ENCODE measurements at regions not wholly inside any gene's neighbourhood (a gene's known extent, or its start where the extent isn't known, plus 50 kb on each side); places are given as distances from the start of the nearest gene placed in this dataset.

DNA sequence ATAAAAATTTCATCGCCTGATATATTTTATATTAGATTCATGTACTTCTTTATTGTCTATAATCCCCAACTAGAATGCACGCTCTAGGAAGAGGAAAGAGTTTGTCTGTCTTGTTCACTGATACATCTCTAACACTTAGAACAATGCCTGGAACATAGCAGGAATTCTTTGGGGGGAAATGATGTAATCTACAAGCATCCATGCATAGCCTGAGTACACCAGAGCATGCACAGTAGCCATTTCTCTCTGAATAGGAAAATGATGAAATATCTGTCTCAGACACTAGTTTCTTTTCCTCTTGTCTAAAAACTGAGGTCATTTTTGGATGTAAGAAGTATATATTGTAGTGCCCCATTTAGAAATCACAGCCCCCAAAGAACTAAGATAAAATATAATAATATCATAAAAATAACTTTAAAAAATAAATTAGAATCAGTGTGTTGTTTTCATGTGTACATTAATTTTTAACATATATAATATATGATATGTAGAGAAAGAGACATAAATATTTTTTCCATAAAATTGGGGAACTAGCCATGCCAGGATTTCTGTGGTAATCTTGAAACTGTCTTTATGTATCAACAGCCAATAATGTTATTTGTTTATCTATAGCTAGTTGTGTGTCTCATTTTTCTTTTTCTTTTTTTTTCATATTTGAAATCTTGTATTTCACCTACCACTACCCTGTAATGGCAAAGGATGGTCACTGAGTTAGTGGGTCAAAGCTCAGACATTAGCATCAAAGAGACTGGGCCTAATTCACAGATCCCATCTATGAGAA, 155.6 kb upstream of the TMCC3 start:
- H3K36me3 ChIP-seq (replicated peaks in 1 of 2; ENCODE audit: control insufficient read depth in 1 of 2, insufficient read depth in 2 of 2, low read length in 2 of 2) = no peaks in the 10 kb centered on the region
- no peak overlapping the region for H3K9ac ChIP-seq (ENCODE audit: insufficient read depth, low read depth, low read length)
- H3K4me3 ChIP-seq (replicated peaks in 1 of 3; ENCODE audit: insufficient read depth in 1 of 3, low read depth in 2 of 3, low read length in 3 of 3) = no peak overlapping the region
- ChIA-PET POLR2A (no interaction called here), CTCF (ENCODE audit: low intra/inter-chr PET ratio, low total read pairs) (no interaction called here)
- no peaks in the 10 kb centered on the region for H3K4me1 ChIP-seq (ENCODE audit: insufficient read depth, low read length)
- H3K79me2 ChIP-seq (ENCODE audit: insufficient read depth, low read length) = no peaks in the 10 kb centered on the region
- in situ Hi-C loops (cut with HindIII; ENCODE audit: extremely low pct_ligation_motif_present, low pct_unique_long_range_greater_than_20kb) (no loop called here), intact Hi-C loops (cut with micrococcal nuclease; ENCODE audit: unreplicated experiment) (no loop called here)
- H3K27ac ChIP-seq (ENCODE audit: extremely low read length, insufficient read depth, low read length) = no peak overlapping the region
- FAIRE-seq = no peak
- peaks cover 0 to 9% of the 10 kb centered on the region in 2 experiments; a peak in 3 of 5 replicates for H3K27me3 ChIP-seq (ENCODE audit: control insufficient read depth in 1 of 2, insufficient read depth in 2 of 2, low read length in 2 of 2)
- DNase-seq (ENCODE audit: low spot score) = no peak
- WGBS (ENCODE audit: low lambda C conversion rate) = 61% methylated on average over 2 of the region's 2 CpGs
- no TSS peak for BruUV-seq (replicated peaks)
- H2AFZ ChIP-seq (ENCODE audit: low read length) = no peak overlapping the region
- ATAC-seq = no peak
- H3K4me2 ChIP-seq (ENCODE audit: low read depth, low read length) = no peak overlapping the region
- no peaks in the 10 kb centered on the region for H4K20me1 ChIP-seq (ENCODE audit: insufficient read depth, low read length)
- TF ChIP-seq, protein P1, sequence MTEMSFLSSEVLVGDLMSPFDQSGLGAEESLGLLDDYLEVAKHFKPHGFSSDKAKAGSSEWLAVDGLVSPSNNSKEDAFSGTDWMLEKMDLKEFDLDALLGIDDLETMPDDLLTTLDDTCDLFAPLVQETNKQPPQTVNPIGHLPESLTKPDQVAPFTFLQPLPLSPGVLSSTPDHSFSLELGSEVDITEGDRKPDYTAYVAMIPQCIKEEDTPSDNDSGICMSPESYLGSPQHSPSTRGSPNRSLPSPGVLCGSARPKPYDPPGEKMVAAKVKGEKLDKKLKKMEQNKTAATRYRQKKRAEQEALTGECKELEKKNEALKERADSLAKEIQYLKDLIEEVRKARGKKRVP (CRISPR knock-in tag; IDR thresholded peaks at IDR 0.05) = peak in 1 of 2 experiments; percentile 71; a peak in 2 of 4 replicates
- TF ChIP-seq ZBTB8A (CRISPR knock-in tag; IDR thresholded peaks at IDR 0.05; ENCODE audit: borderline replicate concordance, low read depth) = no peak
- no peaks in the 10 kb centered on the region for H3K9me3 ChIP-seq (ENCODE audit: low read length)

GRCh38 chr12:94803939-94804338, 153.6 kb upstream of the TMCC3 start:
- POLR2A ChIA-PET = no interaction called here
- Histone ChIP-seq H2AFZ (ENCODE audit: low read length) (no peak overlapping the region), H4K20me1 (ENCODE audit: insufficient read depth, low read length) (no peaks in the 10 kb centered on the region), H3K9me3 (ENCODE audit: low read length) (no peaks in the 10 kb centered on the region), H3K27me3 (ENCODE audit: control insufficient read depth in 1 of 2, insufficient read depth in 2 of 2, low read length in 2 of 2) (peaks cover 0 to 14% of the 10 kb centered on the region in 2 experiments; a peak in 2 of 5 replicates), H3K4me1 (ENCODE audit: insufficient read depth, low read length) (no peaks in the 10 kb centered on the region), H3K27ac (ENCODE audit: extremely low read length, insufficient read depth, low read length) (no peak overlapping the region), H3K4me3 (replicated peaks in 1 of 3; ENCODE audit: insufficient read depth in 1 of 3, low read depth in 2 of 3, low read length in 3 of 3) (no peak overlapping the region), H3K79me2 (ENCODE audit: insufficient read depth, low read length) (no peaks in the 10 kb centered on the region), H3K4me2 (ENCODE audit: low read depth, low read length) (no peak overlapping the region), H3K9ac (ENCODE audit: insufficient read depth, low read depth, low read length) (no peak overlapping the region), H3K36me3 (replicated peaks in 1 of 2; ENCODE audit: control insufficient read depth in 1 of 2, insufficient read depth in 2 of 2, low read length in 2 of 2) (no peaks in the 10 kb centered on the region)
- intact Hi-C loops (cut with micrococcal nuclease; ENCODE audit: unreplicated experiment) (no loop called here), in situ Hi-C loops (cut with HindIII; ENCODE audit: extremely low pct_ligation_motif_present, low pct_unique_long_range_greater_than_20kb) (no loop called here)
- DNase-seq (ENCODE audit: low spot score) (no peak), ATAC-seq (no peak), FAIRE-seq (no peak)
- CTCF ChIA-PET (ENCODE audit: low intra/inter-chr PET ratio, low total read pairs) = no interaction called here
- BruUV-seq (replicated peaks) = no TSS peak
- WGBS (ENCODE audit: low lambda C conversion rate) = 47% methylated on average over 2 of the region's 4 CpGs
- TF ChIP-seq ZNF546 (CRISPR knock-in tag; conservative IDR thresholded peaks at IDR 0.05) (no peak), NFE2L1 (CRISPR knock-in tag; IDR thresholded peaks at IDR 0.05; ENCODE audit: borderline replicate concordance) (no peak), EP300 (IDR thresholded peaks at IDR 0.05; ENCODE audit: low read depth in 2 of 2, low read length in 2 of 2) (no peak), EP300 (CRISPR knock-in tag; IDR thresholded peaks at IDR 0.05; ENCODE audit: borderline replicate concordance) (no peak), ZNF777 (CRISPR knock-in tag; IDR thresholded peaks at IDR 0.05) (no peak), NR3C1 (CRISPR knock-in tag; IDR thresholded peaks at IDR 0.05) (no peak)
- TF ChIP-seq, protein P2, sequence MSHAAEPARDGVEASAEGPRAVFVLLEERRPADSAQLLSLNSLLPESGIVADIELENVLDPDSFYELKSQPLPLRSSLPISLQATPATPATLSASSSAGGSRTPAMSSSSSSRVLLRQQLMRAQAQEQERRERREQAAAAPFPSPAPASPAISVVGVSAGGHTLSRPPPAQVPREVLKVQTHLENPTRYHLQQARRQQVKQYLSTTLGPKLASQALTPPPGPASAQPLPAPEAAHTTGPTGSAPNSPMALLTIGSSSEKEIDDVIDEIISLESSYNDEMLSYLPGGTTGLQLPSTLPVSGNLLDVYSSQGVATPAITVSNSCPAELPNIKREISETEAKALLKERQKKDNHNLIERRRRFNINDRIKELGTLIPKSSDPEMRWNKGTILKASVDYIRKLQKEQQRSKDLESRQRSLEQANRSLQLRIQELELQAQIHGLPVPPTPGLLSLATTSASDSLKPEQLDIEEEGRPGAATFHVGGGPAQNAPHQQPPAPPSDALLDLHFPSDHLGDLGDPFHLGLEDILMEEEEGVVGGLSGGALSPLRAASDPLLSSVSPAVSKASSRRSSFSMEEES (CRISPR knock-in tag; IDR thresholded peaks at IDR 0.05) = no peak
- TF ChIP-seq, protein P3, sequence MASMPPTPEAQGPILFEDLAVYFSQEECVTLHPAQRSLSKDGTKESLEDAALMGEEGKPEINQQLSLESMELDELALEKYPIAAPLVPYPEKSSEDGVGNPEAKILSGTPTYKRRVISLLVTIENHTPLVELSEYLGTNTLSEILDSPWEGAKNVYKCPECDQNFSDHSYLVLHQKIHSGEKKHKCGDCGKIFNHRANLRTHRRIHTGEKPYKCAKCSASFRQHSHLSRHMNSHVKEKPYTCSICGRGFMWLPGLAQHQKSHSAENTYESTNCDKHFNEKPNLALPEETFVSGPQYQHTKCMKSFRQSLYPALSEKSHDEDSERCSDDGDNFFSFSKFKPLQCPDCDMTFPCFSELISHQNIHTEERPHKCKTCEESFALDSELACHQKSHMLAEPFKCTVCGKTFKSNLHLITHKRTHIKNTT (CRISPR knock-in tag; IDR thresholded peaks at IDR 0.05) = no peak
- TF ChIP-seq, protein P4, sequence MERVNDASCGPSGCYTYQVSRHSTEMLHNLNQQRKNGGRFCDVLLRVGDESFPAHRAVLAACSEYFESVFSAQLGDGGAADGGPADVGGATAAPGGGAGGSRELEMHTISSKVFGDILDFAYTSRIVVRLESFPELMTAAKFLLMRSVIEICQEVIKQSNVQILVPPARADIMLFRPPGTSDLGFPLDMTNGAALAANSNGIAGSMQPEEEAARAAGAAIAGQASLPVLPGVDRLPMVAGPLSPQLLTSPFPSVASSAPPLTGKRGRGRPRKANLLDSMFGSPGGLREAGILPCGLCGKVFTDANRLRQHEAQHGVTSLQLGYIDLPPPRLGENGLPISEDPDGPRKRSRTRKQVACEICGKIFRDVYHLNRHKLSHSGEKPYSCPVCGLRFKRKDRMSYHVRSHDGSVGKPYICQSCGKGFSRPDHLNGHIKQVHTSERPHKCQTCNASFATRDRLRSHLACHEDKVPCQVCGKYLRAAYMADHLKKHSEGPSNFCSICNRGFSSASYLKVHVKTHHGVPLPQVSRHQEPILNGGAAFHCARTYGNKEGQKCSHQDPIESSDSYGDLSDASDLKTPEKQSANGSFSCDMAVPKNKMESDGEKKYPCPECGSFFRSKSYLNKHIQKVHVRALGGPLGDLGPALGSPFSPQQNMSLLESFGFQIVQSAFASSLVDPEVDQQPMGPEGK (CRISPR knock-in tag; IDR thresholded peaks at IDR 0.05) = no peak
